Caco-2 (cell line): ENCODE measurements at regions not wholly inside any gene's neighbourhood (a gene's known extent, or its start where the extent isn't known, plus 50 kb on each side); places are given as distances from the start of the nearest gene placed in this dataset.

ENCODE experiments used
- BruUV-seq: library from RNA; stranded (reverse); fragments of 400-500 nt; replicated peaks from 2 replicates; lab custom pipeline; 2021; lab: Mats Ljungman, UMichigan
- CTCF ChIA-PET: fragments of 300-600 bp; sonication (Branson Sonifier 250); formaldehyde crosslinking; loops from one replicate; lab custom pipeline; 2022; ENCODE audit warnings: antibody characterized with exemption; lab: Charles Lee
- POLR2A ChIA-PET: fragments of 300-600 bp; sonication (Branson Sonifier 250); formaldehyde crosslinking; loops from one replicate; lab custom pipeline; 2022; ENCODE audit warnings: antibody characterized with exemption; lab: Charles Lee
- DNase-seq, 2 experiments: peaks; one replicate each; pipeline versions ENCODE4 v3.0.0 to v3.0.0-alpha.2; 2020 to 2022
- H3K27me3 ChIP-seq: replicated peaks from 2 replicates; pipeline ENCODE4 v1.6.0; 2011; ENCODE audit warnings: low read length; ENCODE audit not compliant: control insufficient read depth, insufficient read depth
- H3K36me3 ChIP-seq: 2 replicates; pipeline ENCODE4 v1.5.1; 2011; ENCODE audit warnings: low read length; ENCODE audit not compliant: control insufficient read depth, insufficient read depth
- H3K4me1 ChIP-seq: fragments of 250-450 bp; sonication (Bioruptor Pico); 2 replicates; pipeline ENCODE4 v1.5.1; 2020; ENCODE audit warnings: mild to moderate bottlenecking
- H3K4me3 ChIP-seq: 2 replicates; pipeline ENCODE4 v1.5.1; 2011; ENCODE audit warnings: low read depth, mild to moderate bottlenecking, control low read depth, low read length
- H3K9me3 ChIP-seq: fragments of 250-450 bp; sonication (Bioruptor Pico); 2 replicates; pipeline ENCODE4 v1.5.1; 2020; ENCODE audit warnings: mild to moderate bottlenecking, moderate library complexity
- H3K27ac Mint-ChIP-seq: one replicate; pipeline ENCODE4 v1.8.0; 2022; ENCODE audit warnings: mixed read lengths; ENCODE audit not compliant: unreplicated experiment
- H3K27me3 Mint-ChIP-seq: one replicate; pipeline ENCODE4 v1.8.0; 2022; ENCODE audit warnings: mixed read lengths; ENCODE audit not compliant: insufficient read depth, unreplicated experiment
- H3K36me3 Mint-ChIP-seq: one replicate; pipeline ENCODE4 v1.8.0; 2022; ENCODE audit warnings: mild to moderate bottlenecking, mixed read lengths; ENCODE audit not compliant: insufficient read depth, unreplicated experiment
- H3K4me1 Mint-ChIP-seq: one replicate; pipeline ENCODE4 v1.8.0; 2022; ENCODE audit warnings: low read depth, mixed read lengths; ENCODE audit not compliant: unreplicated experiment
- H3K4me3 Mint-ChIP-seq: one replicate; pipeline ENCODE4 v1.8.0; 2022; ENCODE audit warnings: mild to moderate bottlenecking, moderate library complexity, mixed read lengths; ENCODE audit not compliant: unreplicated experiment
- H3K9me3 Mint-ChIP-seq: one replicate; pipeline ENCODE4 v1.8.0; 2022; ENCODE audit warnings: mixed read lengths; ENCODE audit not compliant: unreplicated experiment
- CTCF ChIP-seq, 2 experiments: fragments of 200-600 bp in 1 of 2; IDR thresholded peaks; 1 replicate in 1 of 2; 2 replicates in 1 of 2; pipeline versions ENCODE4 v1.5.1 to v1.8.0; 2011 to 2022; ENCODE audit warnings: antibody characterized with exemption in 1 of 2, control low read depth in 1 of 2, inconsistent platforms in 1 of 2, low read depth in 1 of 2, low read length in 1 of 2, mild to moderate bottlenecking in 1 of 2, moderate library complexity in 1 of 2; ENCODE audit not compliant: insufficient read depth in 1 of 2, severe bottlenecking in 1 of 2, unreplicated experiment in 1 of 2
- intact Hi-C: fragments of 100-400 bp; cut with micrococcal nuclease; formaldehyde crosslinking; loops from one replicate; pipeline ENCODE4 v1.10.0; 2022; ENCODE audit not compliant: unreplicated experiment

GRCh38 chr6:138012682-138013081 lies 94.5 kb downstream of the PERP start:
- no peak overlapping the region for H3K4me3 Mint-ChIP-seq
- H3K9me3 ChIP-seq, result no peaks in the 10 kb centered on the region; the same call in 1 of the 2 replicates
- no peak overlapping the region for H3K27ac Mint-ChIP-seq
- no peak for DNase-seq
- no TSS peak for BruUV-seq
- TF ChIP-seq CTCF (IDR thresholded peaks at IDR 0.05; ENCODE audit: insufficient read depth in 1 of 2, low read depth in 1 of 2, low read length in 1 of 2, severe bottlenecking in 1 of 2, unreplicated experiment in 1 of 2), result no peak
- ChIA-PET POLR2A (no interaction called here), CTCF (no interaction called here)
- H3K4me1 ChIP-seq, result peaks cover 43% of the 10 kb centered on the region
- no peaks in the 10 kb centered on the region for H3K27me3 ChIP-seq
- H3K4me1 Mint-ChIP-seq, result peaks cover 23% of the 10 kb centered on the region
- H3K36me3 Mint-ChIP-seq, result peaks cover 10% of the 10 kb centered on the region
- no peak overlapping the region for H3K4me3 ChIP-seq
- intact Hi-C loops, result no loop called here
- H3K27me3 Mint-ChIP-seq, result no peaks in the 10 kb centered on the region
- H3K36me3 ChIP-seq, result no peaks in the 10 kb centered on the region
- H3K9me3 Mint-ChIP-seq, result no peaks in the 10 kb centered on the region

DNA sequence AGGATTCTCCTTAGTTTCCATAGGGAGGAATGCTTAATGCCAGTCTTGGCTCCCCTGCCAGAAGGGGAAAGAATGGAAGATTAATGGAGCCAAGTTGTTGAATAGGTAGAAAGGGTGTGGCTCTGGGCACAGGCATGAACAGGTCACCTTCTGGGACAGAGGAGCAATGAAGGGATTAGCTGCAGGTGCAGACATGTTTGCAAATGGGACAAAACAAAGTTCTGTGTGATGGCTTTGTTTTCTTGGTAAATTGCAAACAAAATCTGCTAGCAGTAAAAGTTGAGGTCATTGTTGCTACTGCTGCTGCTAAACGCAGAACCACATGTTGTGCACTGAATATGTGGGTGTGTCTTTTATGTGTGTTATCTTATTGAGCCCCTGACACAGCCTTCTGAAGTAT lies 93.3 kb downstream of the PERP start:
- no TSS peak for BruUV-seq
- POLR2A ChIA-PET, result no interaction called here

GRCh38 chr6:138017166-138017757 lies 90.0 kb downstream of the PERP start:
- ChIA-PET CTCF (interaction anchor here (1.0 to 1.3 kb wide), 3 partner anchors 11 to 88 kb away, joined by 3 to 5 read pairs (median 3); no protein-coding TSS in a partner anchor), POLR2A (no interaction called here)
- Histone ChIP-seq H3K9me3 (0 out of 2 replicates have a peak, but pooled peaks cover 5% of the 10 kb centered on the region), H3K4me3 (no peak overlapping the region), H3K36me3 (no peaks in the 10 kb centered on the region), H3K27me3 (no peaks in the 10 kb centered on the region), H3K4me1 (peaks cover 57% of the 10 kb centered on the region)
- no peaks in the 10 kb centered on the region for H3K27me3 Mint-ChIP-seq
- H3K4me1 Mint-ChIP-seq, result peaks cover 36% of the 10 kb centered on the region
- peak; percentile 58 to 71 for DNase-seq
- peak overlapping the region; percentile 48 for H3K4me3 Mint-ChIP-seq
- intact Hi-C loops, result loop anchor here (1.0 kb wide), 3 partner anchors 10 to 90 kb away; partner anchors contain the start of gene PERP
- peaks cover 31% of the 10 kb centered on the region for H3K9me3 Mint-ChIP-seq
- TF ChIP-seq CTCF (IDR thresholded peaks at IDR 0.05; ENCODE audit: insufficient read depth in 1 of 2, low read depth in 1 of 2, low read length in 1 of 2, severe bottlenecking in 1 of 2, unreplicated experiment in 1 of 2), result no peak
- BruUV-seq, result TSS peak; percentile 91
- H3K36me3 Mint-ChIP-seq, result peaks cover 26% of the 10 kb centered on the region
- H3K27ac Mint-ChIP-seq, result peak overlapping the region; percentile 96

More for the DNA sequence above, 93.3 kb downstream of the PERP start:
- no peak for TF ChIP-seq CTCF (IDR thresholded peaks at IDR 0.05; ENCODE audit: insufficient read depth in 1 of 2, low read depth in 1 of 2, low read length in 1 of 2, severe bottlenecking in 1 of 2, unreplicated experiment in 1 of 2)
- H3K27ac Mint-ChIP-seq, result no peak overlapping the region
- Histone ChIP-seq H3K36me3 (no peaks in the 10 kb centered on the region), H3K4me3 (no peak overlapping the region), H3K4me1 (peaks cover 54% of the 10 kb centered on the region), H3K27me3 (no peaks in the 10 kb centered on the region), H3K9me3 (peaks cover under 1% of the 10 kb centered on the region; the same call in 1 of the 2 replicates)
- no peaks in the 10 kb centered on the region for H3K27me3 Mint-ChIP-seq
- intact Hi-C loops, result no loop called here
- H3K4me3 Mint-ChIP-seq, result no peak overlapping the region
- peaks cover 26% of the 10 kb centered on the region for H3K4me1 Mint-ChIP-seq
- peaks cover 10% of the 10 kb centered on the region for H3K9me3 Mint-ChIP-seq
- DNase-seq, result no peak
- CTCF ChIA-PET, result no interaction called here
- H3K36me3 Mint-ChIP-seq, result peaks cover 19% of the 10 kb centered on the region
